Peyer's patch (tissue), 4 donors: ENCODE measurements at regions not wholly inside any gene's neighbourhood (a gene's known extent, or its start where the extent isn't known, plus 50 kb on each side); places are given as distances from the start of the nearest gene placed in this dataset.

Source experiments
- DNase-seq, 3 donors: peaks; one replicate each; pipeline ENCODE4 v3.0.0-alpha.2; 2017 to 2019
- H3K27ac ChIP-seq, 4 donors: fragments of 200-600 bp; sonication (generic); one replicate each; pipeline ENCODE4 v1.5.1; 2016 to 2019
- H3K27me3 ChIP-seq, 2 donors: fragments of 200-600 bp; sonication (generic); one replicate each; pipeline ENCODE4 v1.5.1; 2019
- H3K36me3 ChIP-seq, 3 donors: fragments of 200-600 bp; sonication (generic); one replicate each; pipeline ENCODE4 v1.5.1; 2016 to 2019
- H3K4me1 ChIP-seq, 4 donors: fragments of 200-600 bp; sonication (generic); one replicate each; pipeline ENCODE4 v1.5.1; 2016 to 2019
- H3K4me3 ChIP-seq, 4 donors: fragments of 200-600 bp; sonication (generic); 1 replicate in 3 of 4; 2 replicates in 1 of 4; pipeline ENCODE4 v1.5.1; 2016 to 2019; ENCODE audit warnings: mild to moderate bottlenecking in 1 of 4
- H3K9me3 ChIP-seq, 4 donors: fragments of 200-600 bp; sonication (generic); one replicate each; pipeline ENCODE4 v1.5.1; 2016 to 2019; ENCODE audit warnings: mild to moderate bottlenecking in 1 of 4
- CTCF ChIP-seq, 6 experiments: fragments of 450-650 bp in 4 of 6; fragments of 200-600 bp in 2 of 6; sonication (generic) in 1 of 6; IDR thresholded peaks; one replicate each; pipeline ENCODE4 v1.5.1; 2017 to 2019; ENCODE audit warnings: antibody characterized with exemption in 6 of 6, mild to moderate bottlenecking in 3 of 6, moderate library complexity in 1 of 6
- POLR2A ChIP-seq, 2 donors: fragments of 450-650 bp; IDR thresholded peaks; one replicate each; pipeline ENCODE4 v1.5.1; 2017; ENCODE audit warnings: antibody characterized with exemption in 2 of 2, mild to moderate bottlenecking in 2 of 2, moderate library complexity in 2 of 2

- H3K27me3 ChIP-seq: no peaks in the 10 kb centered on the region
- H3K36me3 ChIP-seq: no peaks in the 10 kb centered on the region
- no peak overlapping the region for H3K4me3 ChIP-seq
- no peaks in the 10 kb centered on the region for H3K4me1 ChIP-seq
- TF ChIP-seq CTCF (IDR thresholded peaks at IDR 0.05): no peak
- TF ChIP-seq POLR2A (IDR thresholded peaks at IDR 0.05): no peak
- DNase-seq: no peak
- H3K27ac ChIP-seq: no peak overlapping the region
- no peaks in the 10 kb centered on the region for H3K9me3 ChIP-seq
Measured at GRCh38 chr4:180491210-180491609, 1752.0 kb upstream of the TENM3 start.

- no peaks in the 10 kb centered on the region for H3K4me1 ChIP-seq
- H3K36me3 ChIP-seq: no peaks in the 10 kb centered on the region
- H3K27ac ChIP-seq: no peak overlapping the region
- H3K4me3 ChIP-seq: no peak overlapping the region
- H3K27me3 ChIP-seq: no peaks in the 10 kb centered on the region
- no peak for DNase-seq
- no peaks in the 10 kb centered on the region for H3K9me3 ChIP-seq
- TF ChIP-seq CTCF (IDR thresholded peaks at IDR 0.05): no peak
- TF ChIP-seq POLR2A (IDR thresholded peaks at IDR 0.05): no peak
Measured at GRCh38 chr4:180493299-180493698, 1749.9 kb upstream of the TENM3 start.

GRCh38 chr4:180500154-180500553 lies 1743.0 kb upstream of the TENM3 start:
- Histone ChIP-seq H3K27me3 (no peaks in the 10 kb centered on the region), H3K4me3 (no peak overlapping the region), H3K4me1 (no peaks in the 10 kb centered on the region), H3K36me3 (no peaks in the 10 kb centered on the region), H3K9me3 (no peaks in the 10 kb centered on the region), H3K27ac (no peak overlapping the region)
- no peak for DNase-seq
- TF ChIP-seq CTCF (IDR thresholded peaks at IDR 0.05): no peak

GRCh38 chr4:180512801-180513475 lies 1730.3 kb upstream of the TENM3 start:
- no peaks in the 10 kb centered on the region for H3K4me1 ChIP-seq
- no peaks in the 10 kb centered on the region for H3K9me3 ChIP-seq
- TF ChIP-seq POLR2A (IDR thresholded peaks at IDR 0.05): no peak
- no peak for TF ChIP-seq CTCF (IDR thresholded peaks at IDR 0.05)
- no peaks in the 10 kb centered on the region for H3K27me3 ChIP-seq
- no peak overlapping the region for H3K27ac ChIP-seq
- no peak overlapping the region for H3K4me3 ChIP-seq
- DNase-seq: no peak
- no peaks in the 10 kb centered on the region for H3K36me3 ChIP-seq

GRCh38 chr4:180518906-180519305 lies 1724.3 kb upstream of the TENM3 start:
- no peaks in the 10 kb centered on the region for H3K9me3 ChIP-seq

More at GRCh38 chr4:180518906-180519305, 1724.3 kb upstream of the TENM3 start:
- H3K36me3 ChIP-seq: no peaks in the 10 kb centered on the region
- no peaks in the 10 kb centered on the region for H3K4me1 ChIP-seq
- no peak for TF ChIP-seq POLR2A (IDR thresholded peaks at IDR 0.05)
- TF ChIP-seq CTCF (IDR thresholded peaks at IDR 0.05): no peak
- H3K4me3 ChIP-seq: no peak overlapping the region
- H3K27ac ChIP-seq: no peak overlapping the region
- DNase-seq: no peak
- H3K27me3 ChIP-seq: no peaks in the 10 kb centered on the region
